Liver (tissue), 8 donors: ENCODE measurements at regions not wholly inside any gene's neighbourhood (a gene's known extent, or its start where the extent isn't known, plus 50 kb on each side); places are given as distances from the start of the nearest gene placed in this dataset.

ENCODE experiments used
- DNase-seq: peaks from one replicate; pipeline ENCODE4 v3.0.0-alpha.2; 2017; ENCODE audit warnings: low spot score
- H3K27ac ChIP-seq, 2 donors: one replicate each; pipeline ENCODE4 v1.7.0; 2013; ENCODE audit warnings: inconsistent platforms in 2 of 2, low read length in 2 of 2, control low read depth in 1 of 2, low read depth in 1 of 2, mild to moderate bottlenecking in 1 of 2
- H3K27me3 ChIP-seq, 4 donors: one replicate each; pipeline versions ENCODE4 v1.6.1 to v1.7.0; 2013; ENCODE audit warnings: low read length in 3 of 4, inconsistent platforms in 1 of 4, mild to moderate bottlenecking in 1 of 4, moderate library complexity in 1 of 4; ENCODE audit not compliant: control insufficient read depth in 4 of 4, insufficient read depth in 4 of 4
- H3K36me3 ChIP-seq, 4 donors: one replicate each; pipeline versions ENCODE4 v1.6.1 to v1.7.0; 2013; ENCODE audit warnings: low read length in 3 of 4, mild to moderate bottlenecking in 3 of 4, low read depth in 1 of 4, moderate library complexity in 1 of 4; ENCODE audit not compliant: control insufficient read depth in 4 of 4, insufficient read depth in 3 of 4
- H3K4me1 ChIP-seq, 4 donors: one replicate each; pipeline versions ENCODE4 v1.6.1 to v1.7.0; 2013; ENCODE audit warnings: low read length in 3 of 4, mild to moderate bottlenecking in 3 of 4, moderate library complexity in 1 of 4; ENCODE audit not compliant: control insufficient read depth in 4 of 4, insufficient read depth in 4 of 4
- H3K4me3 ChIP-seq, 3 donors: one replicate each; pipeline versions ENCODE4 v1.6.1 to v1.7.0; 2013; ENCODE audit warnings: low read length in 3 of 3, control low read depth in 1 of 3, low read depth in 1 of 3, mild to moderate bottlenecking in 1 of 3
- H3K9ac ChIP-seq, 2 donors: one replicate each; pipeline ENCODE4 v1.7.0; 2013; ENCODE audit warnings: low read length in 2 of 2, mild to moderate bottlenecking in 2 of 2, moderate library complexity in 2 of 2, control low read depth in 1 of 2, low read depth in 1 of 2
- H3K9me3 ChIP-seq, 4 donors: one replicate each; pipeline versions ENCODE4 v1.6.1 to v1.7.0; 2013; ENCODE audit warnings: low read length in 3 of 4; ENCODE audit not compliant: control insufficient read depth in 4 of 4
- FOXA1 ChIP-seq: IDR thresholded peaks from 2 replicates; pipeline ENCODE4 v1.6.1; 2016; ENCODE audit warnings: antibody characterized with exemption
- HNF4A ChIP-seq, 2 donors: conservative IDR thresholded peaks; 2 replicates each; pipeline ENCODE4 v1.6.1; 2016; ENCODE audit warnings: antibody characterized with exemption in 2 of 2, mild to moderate bottlenecking in 2 of 2
- HNF4G ChIP-seq: IDR thresholded peaks from 2 replicates; pipeline ENCODE4 v1.6.1; 2016; ENCODE audit warnings: antibody characterized with exemption
- JUND ChIP-seq, 2 donors: IDR thresholded peaks; 2 replicates each; pipeline ENCODE4 v1.6.1; 2016; ENCODE audit warnings: antibody characterized with exemption in 2 of 2
- NR2F2 ChIP-seq: IDR thresholded peaks from 2 replicates; pipeline ENCODE4 v1.6.1; 2016; ENCODE audit warnings: antibody characterized with exemption
- RAD21 ChIP-seq, 2 donors: IDR thresholded peaks; 2 replicates each; pipeline ENCODE4 v1.6.1; 2016; ENCODE audit warnings: antibody characterized with exemption in 2 of 2, mild to moderate bottlenecking in 2 of 2
- TAF1 ChIP-seq: conservative IDR thresholded peaks from 2 replicates; pipeline ENCODE4 v1.6.1; 2016; ENCODE audit warnings: antibody characterized with exemption, mild to moderate bottlenecking
- YY1 ChIP-seq: IDR thresholded peaks from 2 replicates; pipeline ENCODE4 v1.6.1; 2016; ENCODE audit warnings: antibody characterized with exemption, mild to moderate bottlenecking
- WGBS: extraction: QIAGEN DNeasy Blood & Tissue Kit; methylation state at CpG from one replicate; pipeline ENCODE4 v1.1.7; 2013; 5-methylcytosine and 5-hydroxymethylcytosine counted together
- TF ChIP-seq, protein P1 (sequence below): IDR thresholded peaks from 2 replicates; pipeline ENCODE4 v1.6.1; 2016; ENCODE audit warnings: antibody characterized with exemption
- TF ChIP-seq, protein P2 (sequence below): IDR thresholded peaks from 2 replicates; pipeline ENCODE4 v1.6.1; 2016; ENCODE audit warnings: antibody characterized with exemption, mild to moderate bottlenecking
- TF ChIP-seq, protein P3 (sequence below): IDR thresholded peaks from 2 replicates; pipeline ENCODE4 v1.6.1; 2016; ENCODE audit warnings: antibody characterized with exemption
- TF ChIP-seq, protein P4 (sequence below): IDR thresholded peaks from 2 replicates; pipeline ENCODE4 v1.6.1; 2016; ENCODE audit warnings: antibody characterized with exemption
- TF ChIP-seq, protein P5 (sequence below): fragments of 150-350 bp; IDR thresholded peaks from 2 replicates; pipeline ENCODE4 v1.5.1; 2017; ENCODE audit warnings: improper control_type of control experiment, low read depth, low read length; ENCODE audit not compliant: missing input control
- donor health status: healthy.
- donor health status: healthy.
- donor health status: healthy.
- donor health status: healthy.
- donor health status: healthy.

DNA sequence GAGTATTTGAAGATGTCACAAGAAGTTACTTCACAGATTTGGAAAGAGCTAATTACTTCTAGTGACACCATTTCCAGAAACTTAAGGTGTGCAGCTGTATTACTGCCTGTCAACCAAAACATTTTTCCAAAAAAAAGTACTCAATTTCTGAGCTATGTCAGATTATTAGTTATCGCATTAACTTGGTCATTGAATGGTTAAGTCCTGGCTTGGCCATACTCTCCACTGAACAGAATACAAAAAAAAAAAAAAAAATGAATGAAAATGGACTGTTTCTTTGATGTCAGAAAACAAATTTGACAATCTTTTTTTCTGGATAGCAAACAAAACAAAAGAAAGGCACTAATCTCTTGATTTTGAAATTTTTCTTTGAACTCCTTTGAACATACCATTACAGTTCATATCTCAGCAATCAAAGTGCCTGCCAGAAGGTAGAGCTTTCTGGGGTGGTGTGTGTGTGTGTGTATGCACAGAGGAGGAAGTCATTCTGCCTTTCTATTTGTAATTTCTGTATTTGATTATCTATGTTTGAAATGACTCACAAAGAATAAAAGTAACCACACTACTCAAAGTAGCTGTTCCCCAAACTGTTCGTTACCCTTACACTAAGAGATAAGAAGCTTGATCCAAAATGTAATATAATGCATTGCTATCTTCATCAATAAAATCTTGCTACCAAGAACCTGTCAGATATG is 210.8 kb upstream of the FUT9 start:
- WGBS = 81% methylated on average over 2 of the region's 2 CpGs
- no peak overlapping the region for H3K9ac ChIP-seq
- no peaks in the 10 kb centered on the region for H3K36me3 ChIP-seq
- TF ChIP-seq, protein P1, sequence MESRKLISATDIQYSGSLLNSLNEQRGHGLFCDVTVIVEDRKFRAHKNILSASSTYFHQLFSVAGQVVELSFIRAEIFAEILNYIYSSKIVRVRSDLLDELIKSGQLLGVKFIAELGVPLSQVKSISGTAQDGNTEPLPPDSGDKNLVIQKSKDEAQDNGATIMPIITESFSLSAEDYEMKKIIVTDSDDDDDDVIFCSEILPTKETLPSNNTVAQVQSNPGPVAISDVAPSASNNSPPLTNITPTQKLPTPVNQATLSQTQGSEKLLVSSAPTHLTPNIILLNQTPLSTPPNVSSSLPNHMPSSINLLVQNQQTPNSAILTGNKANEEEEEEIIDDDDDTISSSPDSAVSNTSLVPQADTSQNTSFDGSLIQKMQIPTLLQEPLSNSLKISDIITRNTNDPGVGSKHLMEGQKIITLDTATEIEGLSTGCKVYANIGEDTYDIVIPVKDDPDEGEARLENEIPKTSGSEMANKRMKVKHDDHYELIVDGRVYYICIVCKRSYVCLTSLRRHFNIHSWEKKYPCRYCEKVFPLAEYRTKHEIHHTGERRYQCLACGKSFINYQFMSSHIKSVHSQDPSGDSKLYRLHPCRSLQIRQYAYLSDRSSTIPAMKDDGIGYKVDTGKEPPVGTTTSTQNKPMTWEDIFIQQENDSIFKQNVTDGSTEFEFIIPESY = no peak
- TF ChIP-seq NR2F2 (no peak), TAF1 (no peak), JUND (IDR thresholded peaks at IDR 0.05) (no peak), HNF4G (no peak), HNF4A (conservative IDR thresholded peaks at IDR 0.05) (no peak), YY1 (no peak), RAD21 (IDR thresholded peaks at IDR 0.05) (no peak), FOXA1 (no peak)
- TF ChIP-seq, protein P2, sequence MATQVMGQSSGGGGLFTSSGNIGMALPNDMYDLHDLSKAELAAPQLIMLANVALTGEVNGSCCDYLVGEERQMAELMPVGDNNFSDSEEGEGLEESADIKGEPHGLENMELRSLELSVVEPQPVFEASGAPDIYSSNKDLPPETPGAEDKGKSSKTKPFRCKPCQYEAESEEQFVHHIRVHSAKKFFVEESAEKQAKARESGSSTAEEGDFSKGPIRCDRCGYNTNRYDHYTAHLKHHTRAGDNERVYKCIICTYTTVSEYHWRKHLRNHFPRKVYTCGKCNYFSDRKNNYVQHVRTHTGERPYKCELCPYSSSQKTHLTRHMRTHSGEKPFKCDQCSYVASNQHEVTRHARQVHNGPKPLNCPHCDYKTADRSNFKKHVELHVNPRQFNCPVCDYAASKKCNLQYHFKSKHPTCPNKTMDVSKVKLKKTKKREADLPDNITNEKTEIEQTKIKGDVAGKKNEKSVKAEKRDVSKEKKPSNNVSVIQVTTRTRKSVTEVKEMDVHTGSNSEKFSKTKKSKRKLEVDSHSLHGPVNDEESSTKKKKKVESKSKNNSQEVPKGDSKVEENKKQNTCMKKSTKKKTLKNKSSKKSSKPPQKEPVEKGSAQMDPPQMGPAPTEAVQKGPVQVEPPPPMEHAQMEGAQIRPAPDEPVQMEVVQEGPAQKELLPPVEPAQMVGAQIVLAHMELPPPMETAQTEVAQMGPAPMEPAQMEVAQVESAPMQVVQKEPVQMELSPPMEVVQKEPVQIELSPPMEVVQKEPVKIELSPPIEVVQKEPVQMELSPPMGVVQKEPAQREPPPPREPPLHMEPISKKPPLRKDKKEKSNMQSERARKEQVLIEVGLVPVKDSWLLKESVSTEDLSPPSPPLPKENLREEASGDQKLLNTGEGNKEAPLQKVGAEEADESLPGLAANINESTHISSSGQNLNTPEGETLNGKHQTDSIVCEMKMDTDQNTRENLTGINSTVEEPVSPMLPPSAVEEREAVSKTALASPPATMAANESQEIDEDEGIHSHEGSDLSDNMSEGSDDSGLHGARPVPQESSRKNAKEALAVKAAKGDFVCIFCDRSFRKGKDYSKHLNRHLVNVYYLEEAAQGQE = no peak
- H3K4me3 ChIP-seq = no peak overlapping the region
- no peak overlapping the region for H3K27ac ChIP-seq
- no peaks in the 10 kb centered on the region for H3K4me1 ChIP-seq
- no peaks in the 10 kb centered on the region for H3K27me3 ChIP-seq
- DNase-seq = no peak
- H3K9me3 ChIP-seq = no peaks in the 10 kb centered on the region

DNA sequence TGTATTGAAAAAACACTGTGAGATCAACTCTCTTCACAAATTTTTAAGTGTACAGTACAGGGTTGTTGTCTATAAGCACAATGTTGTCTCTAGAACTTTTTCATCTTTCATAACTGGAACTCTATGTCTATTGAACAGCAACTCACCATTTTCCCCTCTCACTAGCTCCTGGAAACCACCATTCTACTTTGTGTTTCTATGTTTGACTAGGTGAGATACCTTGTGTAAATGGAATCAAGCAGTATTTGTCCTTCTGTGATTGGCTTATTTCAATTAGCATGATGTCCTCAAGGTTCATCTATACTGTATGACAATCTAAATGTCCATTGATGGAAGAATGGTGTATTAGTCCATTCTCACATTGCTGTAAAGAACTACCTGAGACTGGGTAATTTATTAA is 210.1 kb upstream of the FUT9 start:
- Histone ChIP-seq H3K36me3 (no peaks in the 10 kb centered on the region), H3K9me3 (no peaks in the 10 kb centered on the region), H3K27ac (no peak overlapping the region), H3K9ac (no peak overlapping the region), H3K4me1 (no peaks in the 10 kb centered on the region), H3K27me3 (no peaks in the 10 kb centered on the region), H3K4me3 (no peak overlapping the region)
- TF ChIP-seq JUND (IDR thresholded peaks at IDR 0.05) (no peak), HNF4A (conservative IDR thresholded peaks at IDR 0.05) (no peak), RAD21 (IDR thresholded peaks at IDR 0.05) (no peak), TAF1 (no peak)
- TF ChIP-seq, protein P2 = no peak
- TF ChIP-seq, protein P3, sequence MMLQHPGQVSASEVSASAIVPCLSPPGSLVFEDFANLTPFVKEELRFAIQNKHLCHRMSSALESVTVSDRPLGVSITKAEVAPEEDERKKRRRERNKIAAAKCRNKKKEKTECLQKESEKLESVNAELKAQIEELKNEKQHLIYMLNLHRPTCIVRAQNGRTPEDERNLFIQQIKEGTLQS = no peak
- TF ChIP-seq, protein P4, sequence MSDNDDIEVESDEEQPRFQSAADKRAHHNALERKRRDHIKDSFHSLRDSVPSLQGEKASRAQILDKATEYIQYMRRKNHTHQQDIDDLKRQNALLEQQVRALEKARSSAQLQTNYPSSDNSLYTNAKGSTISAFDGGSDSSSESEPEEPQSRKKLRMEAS = no peak
- TF ChIP-seq, protein P5, sequence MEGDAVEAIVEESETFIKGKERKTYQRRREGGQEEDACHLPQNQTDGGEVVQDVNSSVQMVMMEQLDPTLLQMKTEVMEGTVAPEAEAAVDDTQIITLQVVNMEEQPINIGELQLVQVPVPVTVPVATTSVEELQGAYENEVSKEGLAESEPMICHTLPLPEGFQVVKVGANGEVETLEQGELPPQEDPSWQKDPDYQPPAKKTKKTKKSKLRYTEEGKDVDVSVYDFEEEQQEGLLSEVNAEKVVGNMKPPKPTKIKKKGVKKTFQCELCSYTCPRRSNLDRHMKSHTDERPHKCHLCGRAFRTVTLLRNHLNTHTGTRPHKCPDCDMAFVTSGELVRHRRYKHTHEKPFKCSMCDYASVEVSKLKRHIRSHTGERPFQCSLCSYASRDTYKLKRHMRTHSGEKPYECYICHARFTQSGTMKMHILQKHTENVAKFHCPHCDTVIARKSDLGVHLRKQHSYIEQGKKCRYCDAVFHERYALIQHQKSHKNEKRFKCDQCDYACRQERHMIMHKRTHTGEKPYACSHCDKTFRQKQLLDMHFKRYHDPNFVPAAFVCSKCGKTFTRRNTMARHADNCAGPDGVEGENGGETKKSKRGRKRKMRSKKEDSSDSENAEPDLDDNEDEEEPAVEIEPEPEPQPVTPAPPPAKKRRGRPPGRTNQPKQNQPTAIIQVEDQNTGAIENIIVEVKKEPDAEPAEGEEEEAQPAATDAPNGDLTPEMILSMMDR = no peak
- DNase-seq = no peak
